ENCODE measurements at regions not wholly inside any gene's neighbourhood (a gene's known extent, or its start where the extent isn't known, plus 50 kb on each side); places are given as distances from the start of the nearest gene placed in this dataset.

GRCh38 chr3:110562621-110563020 lies 509.0 kb upstream of the NECTIN3 start:
- TF ChIP-seq SP1 (IDR thresholded peaks at IDR 0.05) (no peak), REST (IDR thresholded peaks at IDR 0.05) (no peak), RXRA (IDR thresholded peaks at IDR 0.05) (no peak)
- TF ChIP-seq, protein P1, sequence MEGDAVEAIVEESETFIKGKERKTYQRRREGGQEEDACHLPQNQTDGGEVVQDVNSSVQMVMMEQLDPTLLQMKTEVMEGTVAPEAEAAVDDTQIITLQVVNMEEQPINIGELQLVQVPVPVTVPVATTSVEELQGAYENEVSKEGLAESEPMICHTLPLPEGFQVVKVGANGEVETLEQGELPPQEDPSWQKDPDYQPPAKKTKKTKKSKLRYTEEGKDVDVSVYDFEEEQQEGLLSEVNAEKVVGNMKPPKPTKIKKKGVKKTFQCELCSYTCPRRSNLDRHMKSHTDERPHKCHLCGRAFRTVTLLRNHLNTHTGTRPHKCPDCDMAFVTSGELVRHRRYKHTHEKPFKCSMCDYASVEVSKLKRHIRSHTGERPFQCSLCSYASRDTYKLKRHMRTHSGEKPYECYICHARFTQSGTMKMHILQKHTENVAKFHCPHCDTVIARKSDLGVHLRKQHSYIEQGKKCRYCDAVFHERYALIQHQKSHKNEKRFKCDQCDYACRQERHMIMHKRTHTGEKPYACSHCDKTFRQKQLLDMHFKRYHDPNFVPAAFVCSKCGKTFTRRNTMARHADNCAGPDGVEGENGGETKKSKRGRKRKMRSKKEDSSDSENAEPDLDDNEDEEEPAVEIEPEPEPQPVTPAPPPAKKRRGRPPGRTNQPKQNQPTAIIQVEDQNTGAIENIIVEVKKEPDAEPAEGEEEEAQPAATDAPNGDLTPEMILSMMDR (IDR thresholded peaks at IDR 0.05; ENCODE audit: low read depth, low read length, missing input control) = no peak
